AG04450 (cell line): ENCODE measurements at regions not wholly inside any gene's neighbourhood (a gene's known extent, or its start where the extent isn't known, plus 50 kb on each side); places are given as distances from the start of the nearest gene placed in this dataset.
"Not testable (repeated sequence)": the region's sequence is repeated elsewhere in the genome, so short reads cannot be mapped to it uniquely, and the experiment has no call there.

Experiments used
- CTCF ChIA-PET: fragments of 300-600, 350-600 bp; formaldehyde crosslinking; extraction: SDS; loops from one replicate; lab custom pipeline; 2022; ENCODE audit warnings: antibody characterized with exemption, inconsistent platforms; lab: Charles Lee
- POLR2A ChIA-PET: fragments of 350-600 bp; formaldehyde crosslinking; extraction: SDS; loops from one replicate; lab custom pipeline; 2021; ENCODE audit warnings: antibody characterized with exemption, inconsistent platforms; lab: Yijun Ruan, JAX
- DNase-seq: peaks from one replicate; pipeline ENCODE4 v3.0.0-alpha.2; 2011; ENCODE audit warnings: low read depth, low spot score
- H3K27ac ChIP-seq: one replicate; pipeline ENCODE4 v1.5.1; 2012; ENCODE audit warnings: low read depth, low read length, control low read depth
- H3K27me3 ChIP-seq: one replicate; pipeline ENCODE4 v1.6.0; 2012; ENCODE audit warnings: low read length; ENCODE audit not compliant: control insufficient read depth, insufficient read depth
- H3K4me3 ChIP-seq: 2 replicates; pipeline ENCODE4 v1.5.1; 2011; ENCODE audit warnings: mild to moderate bottlenecking, low read depth, low read length, control low read depth
- H3K9me3 ChIP-seq: 2 replicates; pipeline ENCODE4 v1.5.1; 2012; ENCODE audit warnings: low read length; ENCODE audit not compliant: control insufficient read depth, insufficient read depth
- TF ChIP-seq, protein P1 (sequence below): IDR thresholded peaks from 2 replicates; pipeline ENCODE4 v1.5.1; 2011; ENCODE audit warnings: low read depth, low read length, control low read depth, inconsistent platforms

DNA sequence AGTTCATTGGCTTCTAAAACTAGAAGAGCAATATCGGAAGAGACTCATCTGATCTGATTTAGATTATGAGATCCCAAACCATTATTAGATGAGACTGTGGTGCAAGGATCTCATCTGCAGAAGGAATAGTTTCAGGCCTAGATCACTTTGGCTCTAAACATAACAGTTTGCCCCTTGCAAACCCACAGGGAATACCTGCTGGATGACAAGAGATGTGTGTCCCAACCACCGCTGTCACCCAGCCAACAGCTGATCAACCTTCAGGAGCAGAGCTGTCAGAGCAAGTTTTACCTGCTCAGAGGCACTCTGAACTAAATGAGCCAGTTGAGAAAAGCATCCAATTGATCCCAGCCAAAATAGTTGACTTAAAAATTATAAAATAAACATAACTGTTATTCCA lies 64.0 kb upstream of the ST3GAL6 start:
- no peaks in the 10 kb centered on the region for H3K9me3 ChIP-seq

GRCh38 chr3:98701071-98701675 lies 62.0 kb upstream of the ST3GAL6 start:
- Histone ChIP-seq H3K27ac (no peak overlapping the region), H3K9me3 (no peaks in the 10 kb centered on the region), H3K4me3 (no peak overlapping the region), H3K27me3 (no peaks in the 10 kb centered on the region)
- POLR2A ChIA-PET, result interaction anchor here (0.6 kb wide), 1 partner anchor 90 kb away, joined by 3 read pairs; no protein-coding TSS in a partner anchor
- TF ChIP-seq, protein P1, sequence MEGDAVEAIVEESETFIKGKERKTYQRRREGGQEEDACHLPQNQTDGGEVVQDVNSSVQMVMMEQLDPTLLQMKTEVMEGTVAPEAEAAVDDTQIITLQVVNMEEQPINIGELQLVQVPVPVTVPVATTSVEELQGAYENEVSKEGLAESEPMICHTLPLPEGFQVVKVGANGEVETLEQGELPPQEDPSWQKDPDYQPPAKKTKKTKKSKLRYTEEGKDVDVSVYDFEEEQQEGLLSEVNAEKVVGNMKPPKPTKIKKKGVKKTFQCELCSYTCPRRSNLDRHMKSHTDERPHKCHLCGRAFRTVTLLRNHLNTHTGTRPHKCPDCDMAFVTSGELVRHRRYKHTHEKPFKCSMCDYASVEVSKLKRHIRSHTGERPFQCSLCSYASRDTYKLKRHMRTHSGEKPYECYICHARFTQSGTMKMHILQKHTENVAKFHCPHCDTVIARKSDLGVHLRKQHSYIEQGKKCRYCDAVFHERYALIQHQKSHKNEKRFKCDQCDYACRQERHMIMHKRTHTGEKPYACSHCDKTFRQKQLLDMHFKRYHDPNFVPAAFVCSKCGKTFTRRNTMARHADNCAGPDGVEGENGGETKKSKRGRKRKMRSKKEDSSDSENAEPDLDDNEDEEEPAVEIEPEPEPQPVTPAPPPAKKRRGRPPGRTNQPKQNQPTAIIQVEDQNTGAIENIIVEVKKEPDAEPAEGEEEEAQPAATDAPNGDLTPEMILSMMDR, result no peak
- DNase-seq, result no peak
- CTCF ChIA-PET, result no interaction called here

More for the DNA sequence above, 64.0 kb upstream of the ST3GAL6 start:
- DNase-seq, result no peak
- TF ChIP-seq, protein P1, result no peak
- Histone ChIP-seq H3K4me3 (no peak overlapping the region), H3K27me3 (no peaks in the 10 kb centered on the region), H3K27ac (no peak overlapping the region)
- ChIA-PET POLR2A (no interaction called here), CTCF (interaction anchor here (1.1 kb wide), 1 partner anchor 97 kb away, joined by 4 read pairs; no protein-coding TSS in a partner anchor)

- no peaks in the 10 kb centered on the region for H3K27me3 ChIP-seq
- H3K27ac ChIP-seq, result no peak overlapping the region
- H3K9me3 ChIP-seq, result no peaks in the 10 kb centered on the region
- no peak overlapping the region for H3K4me3 ChIP-seq
- ChIA-PET POLR2A (no interaction called here), CTCF (interaction anchor here (0.6 kb wide), 1 partner anchor 321 kb away, joined by 4 read pairs; no protein-coding TSS in a partner anchor)
- TF ChIP-seq, protein P1, result no peak
- no peak for DNase-seq
Observed at GRCh38 chr3:98702166-98702565, 61.0 kb upstream of the ST3GAL6 start.

DNA sequence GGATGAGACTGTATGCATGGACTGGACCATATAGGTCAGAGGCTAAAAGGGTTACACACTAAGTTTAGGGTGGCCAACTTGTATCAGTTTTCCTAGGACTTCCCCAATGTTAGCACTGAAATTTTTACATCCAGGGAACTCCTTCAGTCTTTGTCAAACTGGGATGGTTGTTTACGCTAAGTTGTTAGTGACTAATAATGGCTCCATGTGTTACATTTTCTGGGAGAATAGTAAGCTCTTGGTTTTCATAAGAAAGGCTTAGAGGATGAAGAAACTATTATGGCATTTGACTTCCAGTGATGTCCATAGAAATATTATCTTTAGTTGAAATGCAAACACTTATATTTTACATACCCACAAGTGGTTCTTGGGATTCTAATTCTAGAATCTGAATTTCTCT lies 57.9 kb upstream of the ST3GAL6 start:
- POLR2A ChIA-PET, result no interaction called here
- peak; percentile 24 for DNase-seq

GRCh38 chr3:98705694-98706093 lies 57.4 kb upstream of the ST3GAL6 start:
- H3K27me3 ChIP-seq, result no peaks in the 10 kb centered on the region
- CTCF ChIA-PET, result interaction anchor here (2.0 to 2.6 kb wide), 2 partner anchors 104 to 108 kb away, joined by 8 to 13 read pairs; no protein-coding TSS in a partner anchor
- H3K9me3 ChIP-seq, result no peaks in the 10 kb centered on the region
- TF ChIP-seq, protein P1, result 0 out of 2 replicates have a peak, but pooled peaks have one; percentile 8
- POLR2A ChIA-PET, result no interaction called here
- H3K4me3 ChIP-seq, result no peak overlapping the region
- H3K27ac ChIP-seq, result no peak overlapping the region
- DNase-seq, result no peak

More for the DNA sequence above, 57.9 kb upstream of the ST3GAL6 start:
- no peaks in the 10 kb centered on the region for H3K27me3 ChIP-seq
- no peak overlapping the region for H3K27ac ChIP-seq
- CTCF ChIA-PET, result interaction anchor here (0.7 to 2.6 kb wide), 4 partner anchors 14 to 107 kb away, joined by 3 to 13 read pairs (median 6); no protein-coding TSS in a partner anchor
- no peaks in the 10 kb centered on the region for H3K9me3 ChIP-seq
- no peak overlapping the region for H3K4me3 ChIP-seq
- TF ChIP-seq, protein P1, result no peak

DNA sequence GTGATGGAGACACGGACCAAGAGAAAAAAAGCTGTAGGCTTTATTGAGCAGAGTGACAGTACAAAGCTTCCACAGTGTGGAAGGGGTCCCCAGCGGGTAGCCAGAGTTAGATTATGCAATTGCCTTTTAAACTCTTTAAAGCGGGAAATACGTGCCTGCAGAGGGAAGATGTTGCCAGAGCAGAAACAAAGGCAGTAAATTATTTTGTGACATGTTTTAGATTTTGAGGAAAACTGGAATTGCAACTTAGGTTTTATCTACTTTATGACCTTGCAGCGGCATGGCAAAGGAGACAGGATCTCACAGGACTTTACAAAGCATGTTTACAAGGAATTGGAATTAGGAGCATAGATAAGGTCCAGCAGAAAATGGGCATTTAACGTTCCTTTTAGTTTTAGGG lies 54.5 kb upstream of the ST3GAL6 start:
- POLR2A ChIA-PET, H3K27me3 ChIP-seq, H3K27ac ChIP-seq, DNase-seq, H3K4me3 ChIP-seq, H3K9me3 ChIP-seq: not testable (repeated sequence)
- CTCF ChIA-PET, result interaction anchor here (0.6 kb wide), 1 partner anchor 23 kb away, joined by 4 read pairs; no protein-coding TSS in a partner anchor
